ENCODE measurements at regions not wholly inside any gene's neighbourhood (a gene's known extent, or its start where the extent isn't known, plus 50 kb on each side); places are given as distances from the start of the nearest gene placed in this dataset.

GRCh38 chr6:27772261-27773001, 139.8 kb downstream of the OR2B2 start (continued):
- TF ChIP-seq THRA (CRISPR knock-in tag; IDR thresholded peaks at IDR 0.05; ENCODE audit: borderline replicate concordance): peak; percentile 81
- no peak for TF ChIP-seq ZNF20 (CRISPR knock-in tag; IDR thresholded peaks at IDR 0.05)
- no peak for TF ChIP-seq ASH2L (IDR thresholded peaks at IDR 0.05; ENCODE audit: insufficient read length, low read depth, low read length)
- TF ChIP-seq RBFOX2 (IDR thresholded peaks at IDR 0.05; ENCODE audit: low read depth, low read length): 0 out of 2 replicates have a peak, but pooled peaks have one; percentile 21
- TF ChIP-seq PAX8 (CRISPR knock-in tag; IDR thresholded peaks at IDR 0.05; ENCODE audit: borderline replicate concordance): no peak
- peak; percentile 57; the same call in 1 of the 2 replicates for TF ChIP-seq ISL2 (CRISPR knock-in tag; IDR thresholded peaks at IDR 0.05)
- TF ChIP-seq CHD2 (IDR thresholded peaks at IDR 0.05; ENCODE audit: low read depth, low read length): no peak
- TF ChIP-seq TRIM22 (IDR thresholded peaks at IDR 0.05): no peak
- no peak; the same call in 1 of the 2 replicates for TF ChIP-seq ZNF724P (CRISPR knock-in tag; IDR thresholded peaks at IDR 0.05; ENCODE audit: borderline replicate concordance)
- no peak for TF ChIP-seq GLMP (CRISPR knock-in tag; IDR thresholded peaks at IDR 0.05; ENCODE audit: borderline replicate concordance)
- no peak for TF ChIP-seq JUND (CRISPR knock-in tag; IDR thresholded peaks at IDR 0.05)
- peak; percentile 67; the same call in 1 of the 2 replicates for TF ChIP-seq ZNF446 (CRISPR knock-in tag; IDR thresholded peaks at IDR 0.05)
- peak; percentile 72; the same call in 1 of the 2 replicates for TF ChIP-seq ZNF512B (CRISPR knock-in tag; IDR thresholded peaks at IDR 0.05; ENCODE audit: borderline replicate concordance)
- TF ChIP-seq HOMEZ (CRISPR knock-in tag; IDR thresholded peaks at IDR 0.05; ENCODE audit: low read depth): peak; percentile 77; the same call in 1 of the 2 replicates
- TF ChIP-seq ZNF138 (CRISPR knock-in tag; IDR thresholded peaks at IDR 0.05; ENCODE audit: low read depth): no peak
- TF ChIP-seq CSRNP1 (CRISPR knock-in tag; IDR thresholded peaks at IDR 0.05): no peak
- TF ChIP-seq ZNF569 (CRISPR knock-in tag; IDR thresholded peaks at IDR 0.05; ENCODE audit: borderline replicate concordance): no peak
- TF ChIP-seq ZNF740 (CRISPR knock-in tag; IDR thresholded peaks at IDR 0.05): no peak

Measured in HepG2 (cell line).